ENCODE measurements at regions not wholly inside any gene's neighbourhood (a gene's known extent, or its start where the extent isn't known, plus 50 kb on each side); places are given as distances from the start of the nearest gene placed in this dataset.

DNA sequence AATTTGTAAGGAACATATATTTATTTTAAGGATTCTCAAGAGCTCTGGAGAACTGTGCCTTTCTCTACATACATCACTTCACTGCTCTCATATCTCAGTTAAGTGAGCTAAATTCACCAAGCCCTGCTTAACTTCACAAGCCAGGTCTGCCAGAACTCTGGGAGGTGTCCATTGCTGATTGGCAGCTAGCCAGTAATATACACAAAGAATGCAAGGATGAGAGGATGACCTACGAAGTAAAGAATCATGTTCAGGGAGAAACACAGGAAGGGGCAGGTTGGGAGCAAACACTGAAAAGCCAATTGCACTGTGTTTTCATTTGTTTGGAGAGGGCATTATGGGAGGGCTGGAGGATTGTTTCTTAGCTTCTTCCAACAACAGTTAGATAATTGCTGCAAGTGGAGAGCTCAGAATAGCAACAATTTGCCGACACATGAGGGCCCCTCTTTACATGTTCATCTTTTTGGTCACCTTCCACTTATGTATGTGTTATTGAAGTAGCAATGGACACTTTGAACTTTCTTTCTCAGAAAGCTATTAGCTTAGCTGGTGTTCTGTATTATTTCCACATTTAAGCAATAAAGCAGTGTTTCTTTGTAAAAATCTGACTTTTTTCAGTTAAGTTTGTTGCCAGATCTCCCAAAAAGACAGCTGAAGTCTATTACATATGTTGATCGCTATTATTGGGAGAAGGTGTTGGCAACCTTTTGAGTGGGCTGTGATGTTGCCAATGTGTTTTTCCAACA is 254.8 kb downstream of the LTN1 start:
- TF ChIP-seq, protein P1, sequence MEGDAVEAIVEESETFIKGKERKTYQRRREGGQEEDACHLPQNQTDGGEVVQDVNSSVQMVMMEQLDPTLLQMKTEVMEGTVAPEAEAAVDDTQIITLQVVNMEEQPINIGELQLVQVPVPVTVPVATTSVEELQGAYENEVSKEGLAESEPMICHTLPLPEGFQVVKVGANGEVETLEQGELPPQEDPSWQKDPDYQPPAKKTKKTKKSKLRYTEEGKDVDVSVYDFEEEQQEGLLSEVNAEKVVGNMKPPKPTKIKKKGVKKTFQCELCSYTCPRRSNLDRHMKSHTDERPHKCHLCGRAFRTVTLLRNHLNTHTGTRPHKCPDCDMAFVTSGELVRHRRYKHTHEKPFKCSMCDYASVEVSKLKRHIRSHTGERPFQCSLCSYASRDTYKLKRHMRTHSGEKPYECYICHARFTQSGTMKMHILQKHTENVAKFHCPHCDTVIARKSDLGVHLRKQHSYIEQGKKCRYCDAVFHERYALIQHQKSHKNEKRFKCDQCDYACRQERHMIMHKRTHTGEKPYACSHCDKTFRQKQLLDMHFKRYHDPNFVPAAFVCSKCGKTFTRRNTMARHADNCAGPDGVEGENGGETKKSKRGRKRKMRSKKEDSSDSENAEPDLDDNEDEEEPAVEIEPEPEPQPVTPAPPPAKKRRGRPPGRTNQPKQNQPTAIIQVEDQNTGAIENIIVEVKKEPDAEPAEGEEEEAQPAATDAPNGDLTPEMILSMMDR (conservative IDR thresholded peaks at IDR 0.05), result no peak

DNA sequence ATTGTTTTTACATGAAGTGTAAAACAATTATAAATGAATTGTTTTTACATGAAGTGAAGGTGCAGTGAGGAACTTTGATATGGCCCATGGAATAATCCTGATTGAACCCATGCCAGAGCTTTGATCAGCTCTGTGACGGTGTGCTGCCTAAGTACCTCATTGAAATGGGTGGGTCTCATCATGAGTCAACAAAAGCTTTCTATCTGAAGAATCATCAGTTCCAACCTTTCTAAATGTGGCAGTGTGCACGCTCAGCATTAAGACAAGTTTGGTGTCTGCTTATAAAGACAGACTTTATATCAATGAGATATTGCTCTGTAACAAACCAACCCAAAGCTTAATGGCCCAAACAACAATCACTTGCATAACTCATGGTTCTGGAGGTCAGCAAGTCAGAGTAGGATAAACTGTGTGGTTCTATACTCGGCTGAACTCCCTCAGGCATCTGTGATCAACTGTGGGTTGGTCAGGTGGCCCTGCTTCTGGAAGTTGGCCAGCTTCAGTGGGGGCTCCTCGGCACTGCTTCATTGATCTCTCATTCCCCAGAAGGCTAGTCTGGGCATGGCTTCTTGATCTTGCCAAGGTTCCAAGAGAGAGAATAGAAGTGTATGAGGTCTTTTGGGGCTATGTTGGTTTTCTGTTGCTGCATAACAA is 258.0 kb downstream of the LTN1 start:
- WGBS, 2 experiments (ENCODE audit: insufficient coverage in 1 of 2, insufficient read length in 1 of 2), result 92 to 94% methylated on average over 2 to 4 of the region's 4 CpGs
- H3K36me3 ChIP-seq (ENCODE audit: control insufficient read depth, insufficient read depth, low read length), result no peaks in the 10 kb centered on the region
- Mint-ChIP-seq H3K4me3 (no peak overlapping the region), H3K4me1 (peaks cover 17% of the 10 kb centered on the region), H3K9me3 (no peaks in the 10 kb centered on the region), H3K27me3 (ENCODE audit: insufficient read depth) (no peaks in the 10 kb centered on the region), H3K27ac (no peak overlapping the region), H3K36me3 (ENCODE audit: low read depth) (no peaks in the 10 kb centered on the region)
- no peaks in the 10 kb centered on the region for H3K4me1 ChIP-seq (ENCODE audit: control insufficient read depth, insufficient read depth, low read length)
- H3K27me3 ChIP-seq (ENCODE audit: control insufficient read depth, insufficient read depth, low read length, poor library complexity, severe bottlenecking), result no peaks in the 10 kb centered on the region
- no peaks in the 10 kb centered on the region for H3K9me3 ChIP-seq (ENCODE audit: control insufficient read depth, low read length)
- H3K27ac ChIP-seq (ENCODE audit: low read depth, low read length), result no peak overlapping the region
- no peak overlapping the region for H3K9ac ChIP-seq (ENCODE audit: extremely low read depth, low read length, poor library complexity, severe bottlenecking)
- TF ChIP-seq, protein P1 (conservative IDR thresholded peaks at IDR 0.05), result no peak
- no peak for DNase-seq
- H3K4me3 ChIP-seq (ENCODE audit: low read length), result no peak overlapping the region

More for the DNA sequence above, 254.8 kb downstream of the LTN1 start:
- Histone ChIP-seq H3K36me3 (ENCODE audit: control insufficient read depth, insufficient read depth, low read length) (no peaks in the 10 kb centered on the region), H3K4me3 (ENCODE audit: low read length) (no peak overlapping the region), H3K27ac (ENCODE audit: low read depth, low read length) (no peak overlapping the region), H3K4me1 (ENCODE audit: control insufficient read depth, insufficient read depth, low read length) (no peaks in the 10 kb centered on the region), H3K27me3 (ENCODE audit: control insufficient read depth, insufficient read depth, low read length, poor library complexity, severe bottlenecking) (no peaks in the 10 kb centered on the region), H3K9ac (ENCODE audit: extremely low read depth, low read length, poor library complexity, severe bottlenecking) (no peak overlapping the region), H3K9me3 (ENCODE audit: control insufficient read depth, low read length) (no peaks in the 10 kb centered on the region)
- Mint-ChIP-seq H3K27ac (no peak overlapping the region), H3K4me3 (no peak overlapping the region), H3K4me1 (peaks cover 13% of the 10 kb centered on the region), H3K36me3 (ENCODE audit: low read depth) (no peaks in the 10 kb centered on the region), H3K27me3 (ENCODE audit: insufficient read depth) (no peaks in the 10 kb centered on the region), H3K9me3 (no peaks in the 10 kb centered on the region)
- 89 to 95% methylated on average over 2 to 3 of the region's 3 CpGs for WGBS, 2 experiments (ENCODE audit: insufficient coverage in 1 of 2, insufficient read length in 1 of 2)
- DNase-seq, result no peak

DNA sequence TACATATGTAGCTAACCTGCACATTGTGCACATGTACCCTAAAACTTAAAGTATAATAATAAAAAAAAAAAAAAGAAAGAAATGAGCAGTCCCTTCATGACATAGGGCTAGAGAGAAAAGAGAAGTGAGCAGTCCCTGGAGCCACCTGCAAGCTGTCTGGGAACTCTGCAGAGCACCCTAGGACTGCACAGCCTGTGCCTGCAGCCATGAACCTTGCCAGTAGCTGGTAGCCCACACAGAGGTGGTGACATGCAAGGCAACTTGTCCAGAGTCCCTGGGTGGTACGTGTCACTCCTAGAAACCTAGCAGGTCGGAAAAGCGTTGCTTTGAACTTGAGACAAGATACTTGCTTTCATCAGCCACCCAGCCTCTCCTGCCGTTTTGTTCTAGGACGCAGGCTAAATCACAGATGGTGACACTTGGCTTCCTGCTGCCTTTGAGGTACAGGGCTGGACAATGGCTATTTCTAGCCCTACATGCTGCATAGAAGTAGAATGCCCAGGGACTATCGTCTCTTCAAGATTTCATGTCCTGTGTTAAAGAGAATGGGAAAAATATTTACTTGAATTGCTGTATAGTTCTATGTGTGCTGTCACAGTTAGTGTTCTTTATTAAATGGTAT is 260.9 kb downstream of the LTN1 start:
- Histone ChIP-seq H3K27me3 (ENCODE audit: control insufficient read depth, insufficient read depth, low read length, poor library complexity, severe bottlenecking) (no peaks in the 10 kb centered on the region), H3K4me1 (ENCODE audit: control insufficient read depth, insufficient read depth, low read length) (no peaks in the 10 kb centered on the region), H3K9ac (ENCODE audit: extremely low read depth, low read length, poor library complexity, severe bottlenecking) (no peak overlapping the region), H3K9me3 (ENCODE audit: control insufficient read depth, low read length) (no peaks in the 10 kb centered on the region), H3K27ac (ENCODE audit: low read depth, low read length) (no peak overlapping the region), H3K4me3 (ENCODE audit: low read length) (no peak overlapping the region), H3K36me3 (ENCODE audit: control insufficient read depth, insufficient read depth, low read length) (no peaks in the 10 kb centered on the region)
- peaks cover 8% of the 10 kb centered on the region for H3K4me1 Mint-ChIP-seq
- WGBS, 2 experiments (ENCODE audit: insufficient coverage in 1 of 2, insufficient read length in 1 of 2), result 90 to 97% methylated on average over 5 to 6 of the region's 6 CpGs
- H3K27ac Mint-ChIP-seq, result no peak overlapping the region
- no peaks in the 10 kb centered on the region for H3K36me3 Mint-ChIP-seq (ENCODE audit: low read depth)
- DNase-seq, result no peak
- no peaks in the 10 kb centered on the region for H3K9me3 Mint-ChIP-seq
- no peaks in the 10 kb centered on the region for H3K27me3 Mint-ChIP-seq (ENCODE audit: insufficient read depth)
- no peak overlapping the region for H3K4me3 Mint-ChIP-seq
- TF ChIP-seq, protein P1 (conservative IDR thresholded peaks at IDR 0.05), result no peak

Measured in endodermal cell (in vitro differentiated cells).